ENCODE measurements at regions not wholly inside any gene's neighbourhood (a gene's known extent, or its start where the extent isn't known, plus 50 kb on each side); places are given as distances from the start of the nearest gene placed in this dataset.
A peak's percentile ranks its signal among the peaks of the same experiment; 100 is the strongest.

GRCh38 chr16:85167589-85168537, 55.6 kb upstream of the CIBAR2 start (continued):
- TF ChIP-seq ADNP (CRISPR knock-in tag; IDR thresholded peaks at IDR 0.05) (peak; percentile 64), SNAI1 (CRISPR knock-in tag; IDR thresholded peaks at IDR 0.05; ENCODE audit: borderline replicate concordance) (peak; percentile 62), PRDM15 (CRISPR knock-in tag; IDR thresholded peaks at IDR 0.05) (no peak), ATF7 (IDR thresholded peaks at IDR 0.05) (no peak), ATF7 (CRISPR knock-in tag; IDR thresholded peaks at IDR 0.05) (no peak), ATM (IDR thresholded peaks at IDR 0.05; ENCODE audit: borderline replicate concordance) (no peak), RBAK (CRISPR knock-in tag; IDR thresholded peaks at IDR 0.05) (no peak), ZBTB44 (CRISPR knock-in tag; IDR thresholded peaks at IDR 0.05) (no peak), SMARCC2 (IDR thresholded peaks at IDR 0.05) (no peak), ZNF329 (CRISPR knock-in tag; IDR thresholded peaks at IDR 0.05; ENCODE audit: low read depth) (no peak), FOXP1 (IDR thresholded peaks at IDR 0.05) (no peak), FOXP1 (CRISPR knock-in tag; IDR thresholded peaks at IDR 0.05) (peak; percentile 84), ZNF350 (CRISPR knock-in tag; IDR thresholded peaks at IDR 0.05; ENCODE audit: borderline replicate concordance, low read depth) (peak; percentile 68; the same call in 1 of the 2 replicates), ZNF33B (CRISPR knock-in tag; IDR thresholded peaks at IDR 0.05) (0 out of 2 replicates have a peak, but pooled peaks have one; percentile 25), ZNF160 (CRISPR knock-in tag; IDR thresholded peaks at IDR 0.05) (no peak; the same call in 1 of the 2 replicates), ZNF484 (CRISPR knock-in tag; IDR thresholded peaks at IDR 0.05; ENCODE audit: borderline replicate concordance, low read depth) (no peak), ZNF235 (CRISPR knock-in tag; IDR thresholded peaks at IDR 0.05; ENCODE audit: borderline replicate concordance) (no peak), DRAP1 (CRISPR knock-in tag; IDR thresholded peaks at IDR 0.05) (no peak)
- TF ChIP-seq, protein P1, sequence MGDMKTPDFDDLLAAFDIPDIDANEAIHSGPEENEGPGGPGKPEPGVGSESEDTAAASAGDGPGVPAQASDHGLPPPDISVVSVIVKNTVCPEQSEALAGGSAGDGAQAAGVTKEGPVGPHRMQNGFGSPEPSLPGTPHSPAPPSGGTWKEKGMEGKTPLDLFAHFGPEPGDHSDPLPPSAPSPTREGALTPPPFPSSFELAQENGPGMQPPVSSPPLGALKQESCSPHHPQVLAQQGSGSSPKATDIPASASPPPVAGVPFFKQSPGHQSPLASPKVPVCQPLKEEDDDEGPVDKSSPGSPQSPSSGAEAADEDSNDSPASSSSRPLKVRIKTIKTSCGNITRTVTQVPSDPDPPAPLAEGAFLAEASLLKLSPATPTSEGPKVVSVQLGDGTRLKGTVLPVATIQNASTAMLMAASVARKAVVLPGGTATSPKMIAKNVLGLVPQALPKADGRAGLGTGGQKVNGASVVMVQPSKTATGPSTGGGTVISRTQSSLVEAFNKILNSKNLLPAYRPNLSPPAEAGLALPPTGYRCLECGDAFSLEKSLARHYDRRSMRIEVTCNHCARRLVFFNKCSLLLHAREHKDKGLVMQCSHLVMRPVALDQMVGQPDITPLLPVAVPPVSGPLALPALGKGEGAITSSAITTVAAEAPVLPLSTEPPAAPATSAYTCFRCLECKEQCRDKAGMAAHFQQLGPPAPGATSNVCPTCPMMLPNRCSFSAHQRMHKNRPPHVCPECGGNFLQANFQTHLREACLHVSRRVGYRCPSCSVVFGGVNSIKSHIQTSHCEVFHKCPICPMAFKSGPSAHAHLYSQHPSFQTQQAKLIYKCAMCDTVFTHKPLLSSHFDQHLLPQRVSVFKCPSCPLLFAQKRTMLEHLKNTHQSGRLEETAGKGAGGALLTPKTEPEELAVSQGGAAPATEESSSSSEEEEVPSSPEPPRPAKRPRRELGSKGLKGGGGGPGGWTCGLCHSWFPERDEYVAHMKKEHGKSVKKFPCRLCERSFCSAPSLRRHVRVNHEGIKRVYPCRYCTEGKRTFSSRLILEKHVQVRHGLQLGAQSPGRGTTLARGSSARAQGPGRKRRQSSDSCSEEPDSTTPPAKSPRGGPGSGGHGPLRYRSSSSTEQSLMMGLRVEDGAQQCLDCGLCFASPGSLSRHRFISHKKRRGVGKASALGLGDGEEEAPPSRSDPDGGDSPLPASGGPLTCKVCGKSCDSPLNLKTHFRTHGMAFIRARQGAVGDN (CRISPR knock-in tag; IDR thresholded peaks at IDR 0.05): peak; percentile 24; the same call in 1 of the 2 replicates
- TF ChIP-seq, protein P2, sequence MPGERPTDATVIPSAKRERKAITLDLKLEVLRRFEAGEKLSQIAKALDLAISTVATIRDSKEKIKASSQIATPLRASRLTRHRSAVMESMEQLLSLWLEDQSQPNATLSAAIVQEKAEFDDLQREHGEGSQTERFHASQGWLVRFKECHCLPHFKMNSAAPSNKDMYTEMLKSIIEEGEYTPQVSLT (CRISPR knock-in tag; IDR thresholded peaks at IDR 0.05; ENCODE audit: borderline replicate concordance, low read depth): no peak
